HL-60 (cell line): ENCODE measurements at regions not wholly inside any gene's neighbourhood (a gene's known extent, or its start where the extent isn't known, plus 50 kb on each side); places are given as distances from the start of the nearest gene placed in this dataset.

Source experiments
- GABPA ChIP-seq: IDR thresholded peaks from 2 replicates; pipeline ENCODE4 v1.6.1; 2012; ENCODE audit warnings: low read depth
- POLR2AphosphoS5 ChIP-seq: IDR thresholded peaks from 2 replicates; pipeline ENCODE4 v1.6.1; 2012; ENCODE audit warnings: low read depth
- SPI1 ChIP-seq: IDR thresholded peaks from 2 replicates; pipeline ENCODE4 v1.6.1; 2012; ENCODE audit warnings: low read depth, mild to moderate bottlenecking, borderline replicate concordance
- TF ChIP-seq, protein P1 (sequence below): IDR thresholded peaks from one replicate; pipeline ENCODE4 v1.5.1; 2011; ENCODE audit warnings: low read length, control low read depth, inconsistent platforms; ENCODE audit not compliant: insufficient read depth
- TF ChIP-seq, protein P2 (sequence below): IDR thresholded peaks from 2 replicates; pipeline ENCODE4 v1.6.1; 2012; ENCODE audit warnings: low read depth; ENCODE audit not compliant: insufficient replicate concordance

DNA sequence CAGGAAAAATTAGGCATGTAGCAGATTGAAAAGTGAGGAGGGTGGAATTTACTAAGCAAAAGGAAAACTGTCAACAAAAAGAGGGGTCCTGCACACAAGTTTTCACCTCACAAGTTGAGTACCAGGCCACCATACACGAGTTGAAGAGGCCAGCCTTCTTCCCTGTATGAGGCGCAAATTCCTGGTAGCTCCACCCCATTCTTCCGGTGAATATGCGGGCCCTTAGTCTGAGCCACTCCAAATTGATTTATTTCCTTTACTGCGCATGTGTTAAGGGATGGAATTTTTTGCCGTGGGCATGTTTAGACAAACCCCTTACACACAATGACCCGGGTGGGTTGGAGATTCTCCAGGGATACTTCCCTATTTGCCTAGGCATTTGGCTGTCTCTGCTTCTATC, 942.1 kb upstream of the GRIA3 start:
- TF ChIP-seq, protein P1, sequence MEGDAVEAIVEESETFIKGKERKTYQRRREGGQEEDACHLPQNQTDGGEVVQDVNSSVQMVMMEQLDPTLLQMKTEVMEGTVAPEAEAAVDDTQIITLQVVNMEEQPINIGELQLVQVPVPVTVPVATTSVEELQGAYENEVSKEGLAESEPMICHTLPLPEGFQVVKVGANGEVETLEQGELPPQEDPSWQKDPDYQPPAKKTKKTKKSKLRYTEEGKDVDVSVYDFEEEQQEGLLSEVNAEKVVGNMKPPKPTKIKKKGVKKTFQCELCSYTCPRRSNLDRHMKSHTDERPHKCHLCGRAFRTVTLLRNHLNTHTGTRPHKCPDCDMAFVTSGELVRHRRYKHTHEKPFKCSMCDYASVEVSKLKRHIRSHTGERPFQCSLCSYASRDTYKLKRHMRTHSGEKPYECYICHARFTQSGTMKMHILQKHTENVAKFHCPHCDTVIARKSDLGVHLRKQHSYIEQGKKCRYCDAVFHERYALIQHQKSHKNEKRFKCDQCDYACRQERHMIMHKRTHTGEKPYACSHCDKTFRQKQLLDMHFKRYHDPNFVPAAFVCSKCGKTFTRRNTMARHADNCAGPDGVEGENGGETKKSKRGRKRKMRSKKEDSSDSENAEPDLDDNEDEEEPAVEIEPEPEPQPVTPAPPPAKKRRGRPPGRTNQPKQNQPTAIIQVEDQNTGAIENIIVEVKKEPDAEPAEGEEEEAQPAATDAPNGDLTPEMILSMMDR: no peak
- TF ChIP-seq POLR2AphosphoS5: no peak
- TF ChIP-seq, protein P2, sequence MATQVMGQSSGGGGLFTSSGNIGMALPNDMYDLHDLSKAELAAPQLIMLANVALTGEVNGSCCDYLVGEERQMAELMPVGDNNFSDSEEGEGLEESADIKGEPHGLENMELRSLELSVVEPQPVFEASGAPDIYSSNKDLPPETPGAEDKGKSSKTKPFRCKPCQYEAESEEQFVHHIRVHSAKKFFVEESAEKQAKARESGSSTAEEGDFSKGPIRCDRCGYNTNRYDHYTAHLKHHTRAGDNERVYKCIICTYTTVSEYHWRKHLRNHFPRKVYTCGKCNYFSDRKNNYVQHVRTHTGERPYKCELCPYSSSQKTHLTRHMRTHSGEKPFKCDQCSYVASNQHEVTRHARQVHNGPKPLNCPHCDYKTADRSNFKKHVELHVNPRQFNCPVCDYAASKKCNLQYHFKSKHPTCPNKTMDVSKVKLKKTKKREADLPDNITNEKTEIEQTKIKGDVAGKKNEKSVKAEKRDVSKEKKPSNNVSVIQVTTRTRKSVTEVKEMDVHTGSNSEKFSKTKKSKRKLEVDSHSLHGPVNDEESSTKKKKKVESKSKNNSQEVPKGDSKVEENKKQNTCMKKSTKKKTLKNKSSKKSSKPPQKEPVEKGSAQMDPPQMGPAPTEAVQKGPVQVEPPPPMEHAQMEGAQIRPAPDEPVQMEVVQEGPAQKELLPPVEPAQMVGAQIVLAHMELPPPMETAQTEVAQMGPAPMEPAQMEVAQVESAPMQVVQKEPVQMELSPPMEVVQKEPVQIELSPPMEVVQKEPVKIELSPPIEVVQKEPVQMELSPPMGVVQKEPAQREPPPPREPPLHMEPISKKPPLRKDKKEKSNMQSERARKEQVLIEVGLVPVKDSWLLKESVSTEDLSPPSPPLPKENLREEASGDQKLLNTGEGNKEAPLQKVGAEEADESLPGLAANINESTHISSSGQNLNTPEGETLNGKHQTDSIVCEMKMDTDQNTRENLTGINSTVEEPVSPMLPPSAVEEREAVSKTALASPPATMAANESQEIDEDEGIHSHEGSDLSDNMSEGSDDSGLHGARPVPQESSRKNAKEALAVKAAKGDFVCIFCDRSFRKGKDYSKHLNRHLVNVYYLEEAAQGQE: no peak
- TF ChIP-seq SPI1: no peak
- no peak for TF ChIP-seq GABPA
